Keratinocyte (primary cell): ENCODE measurements at regions not wholly inside any gene's neighbourhood (a gene's known extent, or its start where the extent isn't known, plus 50 kb on each side); places are given as distances from the start of the nearest gene placed in this dataset.

Experiments used
- DNase-seq: peaks from one replicate; pipeline ENCODE4 v3.0.0-alpha.2; 2011; ENCODE audit warnings: low read depth, missing footprints, low spot score
- FAIRE-seq: peaks from 2 replicates; lab custom pipeline; 2011; peaks lifted over from hg19 to GRCh38; lab: Jason Lieb, UNC
- H2AFZ ChIP-seq: 2 replicates; pipeline ENCODE4 v1.6.0; 2012; ENCODE audit warnings: low read length, control low read depth, inconsistent platforms; ENCODE audit not compliant: control insufficient read depth
- H3K27ac ChIP-seq: 2 replicates; pipeline ENCODE4 v1.5.1; 2011; ENCODE audit warnings: low read length; ENCODE audit not compliant: control insufficient read depth, insufficient read depth
- H3K27me3 ChIP-seq: 3 replicates; pipeline ENCODE4 v1.6.0; 2011; ENCODE audit warnings: low read length; ENCODE audit not compliant: control insufficient read depth, insufficient read depth; ENCODE audit errors: extremely low read depth
- H3K36me3 ChIP-seq, 2 experiments: 2 replicates in 1 of 2; 3 replicates in 1 of 2; pipeline ENCODE4 v1.5.1; 2011; ENCODE audit warnings: low read length in 2 of 2, mild to moderate bottlenecking in 1 of 2; ENCODE audit not compliant: control insufficient read depth in 2 of 2, insufficient read depth in 2 of 2; ENCODE audit errors: extremely low read depth in 1 of 2
- H3K4me1 ChIP-seq: 3 replicates; pipeline ENCODE4 v1.5.1; 2011; ENCODE audit warnings: low read length; ENCODE audit not compliant: control insufficient read depth, insufficient read depth; ENCODE audit errors: extremely low read depth
- H3K4me2 ChIP-seq: 3 replicates; pipeline ENCODE4 v1.6.0; 2011; ENCODE audit warnings: low read depth, low read length; ENCODE audit not compliant: control insufficient read depth, insufficient read depth; ENCODE audit errors: extremely low read depth
- H3K4me3 ChIP-seq, 3 experiments: fragments of 200-600 bp in 1 of 3; sonication (generic) in 1 of 3; 2 replicates in 2 of 3; 3 replicates in 1 of 3; pipeline ENCODE4 v1.5.1; 2011 to 2016; ENCODE audit warnings: low read length in 3 of 3, mild to moderate bottlenecking in 3 of 3, control low read depth in 2 of 3, inconsistent platforms in 1 of 3, low read depth in 1 of 3, mixed read lengths in 1 of 3, mixed run types in 1 of 3, moderate library complexity in 1 of 3; ENCODE audit not compliant: control insufficient read depth in 2 of 3, insufficient read depth in 2 of 3; ENCODE audit errors: extremely low read depth in 1 of 3
- H3K79me2 ChIP-seq: 2 replicates; pipeline ENCODE4 v1.6.0; 2012; ENCODE audit warnings: low read length; ENCODE audit not compliant: control insufficient read depth, insufficient read depth
- H3K9ac ChIP-seq: 3 replicates; pipeline ENCODE4 v1.6.0; 2011; ENCODE audit warnings: low read length; ENCODE audit not compliant: control insufficient read depth, insufficient read depth; ENCODE audit errors: extremely low read depth
- H3K9me1 ChIP-seq: 3 replicates; pipeline ENCODE4 v1.6.0; 2011; ENCODE audit warnings: low read length; ENCODE audit not compliant: control insufficient read depth, insufficient read depth; ENCODE audit errors: extremely low read depth
- H3K9me3 ChIP-seq: 2 replicates; pipeline ENCODE4 v1.5.1; 2012; ENCODE audit warnings: low read depth, low read length; ENCODE audit not compliant: control insufficient read depth
- H4K20me1 ChIP-seq: 3 replicates; pipeline ENCODE4 v1.6.0; 2011; ENCODE audit warnings: low read length; ENCODE audit not compliant: control insufficient read depth, insufficient read depth; ENCODE audit errors: extremely low read depth
- CTCF ChIP-seq, 3 experiments: IDR thresholded peaks in 1 of 3; conservative IDR thresholded peaks in 1 of 3; optimal IDR thresholded peaks in 1 of 3; 2 replicates in 2 of 3; 3 replicates in 1 of 3; pipeline versions ENCODE3 to v1.5.1; 2011; ENCODE audit warnings: low read length in 3 of 3, mild to moderate bottlenecking in 3 of 3, moderate library complexity in 2 of 3, control low read depth in 1 of 3, inconsistent platforms in 1 of 3; ENCODE audit not compliant: insufficient read depth in 2 of 3; ENCODE audit errors: extremely low read depth in 1 of 3
- EZH2 ChIP-seq: IDR thresholded peaks from one replicate; pipeline ENCODE4 v1.6.1; 2012; ENCODE audit warnings: inconsistent platforms, mild to moderate bottlenecking, low read length, moderate library complexity
- dilution Hi-C: fragments of 300-500 bp; cut with MboI; formaldehyde crosslinking; loops from one replicate; pipeline ENCODE4 v1.7.0; 2020; ENCODE audit warnings: low sequenced_read_pairs; ENCODE audit not compliant: extremely low pct_ligation_motif_present

DNA sequence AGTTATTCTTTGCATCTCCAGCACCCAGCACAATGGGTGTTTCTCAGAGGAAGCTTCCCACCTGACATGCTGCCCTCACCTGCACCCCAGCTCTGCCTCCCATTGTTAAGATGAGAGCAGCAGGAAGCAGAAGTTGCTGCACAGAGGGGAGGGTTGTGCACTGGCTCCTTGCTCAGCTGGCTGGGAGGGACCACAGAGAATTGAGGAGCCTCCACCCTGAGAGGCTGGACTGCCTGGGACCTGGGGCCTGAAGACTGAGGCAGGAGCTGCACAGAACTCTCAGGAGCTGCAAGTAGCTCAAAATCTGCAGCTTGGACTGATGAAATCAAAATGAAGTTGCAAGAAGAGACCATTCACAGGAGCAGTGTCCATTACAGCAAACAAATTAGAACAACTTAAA, 222.3 kb upstream of the LINGO1 start:
- DNase-seq (no peak), FAIRE-seq (no peak)
- no peak overlapping the region for H3K27ac ChIP-seq
- H2AFZ ChIP-seq, result no peak overlapping the region
- no peaks in the 10 kb centered on the region for H3K4me1 ChIP-seq
- TF ChIP-seq EZH2 (no peak), CTCF (optimal IDR thresholded peaks at IDR 0.05 in 1 of 3, IDR thresholded peaks at IDR 0.05 in 1 of 3, conservative IDR thresholded peaks at IDR 0.05 in 1 of 3; ENCODE audit: extremely low read depth in 1 of 3, insufficient read depth in 2 of 3, low read length in 3 of 3) (no peak)
- no peak overlapping the region for H3K9ac ChIP-seq
- dilution Hi-C loops, result no loop called here
- H3K9me3 ChIP-seq, result no peaks in the 10 kb centered on the region
- no peak overlapping the region for H3K4me2 ChIP-seq
- peaks cover 44% of the 10 kb centered on the region for H3K27me3 ChIP-seq
- H3K4me3 ChIP-seq, result no peak overlapping the region
- no peaks in the 10 kb centered on the region for H4K20me1 ChIP-seq
- H3K9me1 ChIP-seq, result no peaks in the 10 kb centered on the region
- no peaks in the 10 kb centered on the region for H3K36me3 ChIP-seq
- H3K79me2 ChIP-seq, result no peaks in the 10 kb centered on the region

GRCh38 chr15:77853910-77854309, 221.2 kb upstream of the LINGO1 start:
- peaks cover 40% of the 10 kb centered on the region for H3K27me3 ChIP-seq
- DNase-seq (no peak), FAIRE-seq (no peak)
- no peak overlapping the region for H3K27ac ChIP-seq
- no peaks in the 10 kb centered on the region for H3K36me3 ChIP-seq
- no peaks in the 10 kb centered on the region for H3K9me1 ChIP-seq
- no peak overlapping the region for H3K4me3 ChIP-seq
- no peaks in the 10 kb centered on the region for H3K9me3 ChIP-seq
- H3K9ac ChIP-seq, result no peak overlapping the region
- H3K4me1 ChIP-seq, result no peaks in the 10 kb centered on the region
- TF ChIP-seq EZH2 (no peak), CTCF (optimal IDR thresholded peaks at IDR 0.05 in 1 of 3, IDR thresholded peaks at IDR 0.05 in 1 of 3, conservative IDR thresholded peaks at IDR 0.05 in 1 of 3; ENCODE audit: extremely low read depth in 1 of 3, insufficient read depth in 2 of 3, low read length in 3 of 3) (no peak)
- no peak overlapping the region for H3K4me2 ChIP-seq
- no peak overlapping the region for H2AFZ ChIP-seq
- H4K20me1 ChIP-seq, result no peaks in the 10 kb centered on the region
- dilution Hi-C loops, result no loop called here
- H3K79me2 ChIP-seq, result no peaks in the 10 kb centered on the region
